ENCODE measurements at regions not wholly inside any gene's neighbourhood (a gene's known extent, or its start where the extent isn't known, plus 50 kb on each side); places are given as distances from the start of the nearest gene placed in this dataset.

DNA sequence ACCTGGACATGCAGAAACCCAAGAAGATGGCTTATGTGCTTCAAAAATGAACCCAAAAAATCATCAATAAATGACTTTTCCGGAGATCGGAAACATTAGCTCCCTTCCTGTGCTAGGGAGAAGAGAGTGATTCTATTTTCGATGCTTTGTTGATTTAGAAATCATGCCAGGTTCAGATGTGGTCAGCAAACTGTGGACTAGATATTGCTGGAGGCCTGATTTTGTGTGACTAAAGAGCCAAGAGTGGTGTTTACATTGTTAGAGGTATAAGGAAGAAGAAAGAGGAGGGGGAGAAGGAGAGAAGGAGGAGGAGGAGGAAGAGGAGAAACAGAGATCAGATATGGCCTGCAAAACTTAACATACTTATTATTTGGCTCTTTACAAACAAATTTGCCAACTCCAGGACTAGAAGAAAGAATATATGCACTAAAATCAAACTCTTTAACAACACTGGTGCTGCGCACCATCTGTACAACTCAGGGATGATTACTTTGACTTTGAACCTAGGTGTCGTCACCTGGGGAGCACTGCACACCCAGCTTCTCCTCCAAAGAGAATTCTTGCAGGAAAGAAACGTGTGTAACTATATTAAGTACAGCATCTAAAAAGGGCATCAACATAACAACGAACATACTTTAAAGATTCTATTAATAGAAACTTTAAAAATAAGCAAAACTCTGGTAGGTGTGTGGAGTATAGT, 664.9 kb upstream of the LCORL start (continued):
- TF ChIP-seq, protein P1, sequence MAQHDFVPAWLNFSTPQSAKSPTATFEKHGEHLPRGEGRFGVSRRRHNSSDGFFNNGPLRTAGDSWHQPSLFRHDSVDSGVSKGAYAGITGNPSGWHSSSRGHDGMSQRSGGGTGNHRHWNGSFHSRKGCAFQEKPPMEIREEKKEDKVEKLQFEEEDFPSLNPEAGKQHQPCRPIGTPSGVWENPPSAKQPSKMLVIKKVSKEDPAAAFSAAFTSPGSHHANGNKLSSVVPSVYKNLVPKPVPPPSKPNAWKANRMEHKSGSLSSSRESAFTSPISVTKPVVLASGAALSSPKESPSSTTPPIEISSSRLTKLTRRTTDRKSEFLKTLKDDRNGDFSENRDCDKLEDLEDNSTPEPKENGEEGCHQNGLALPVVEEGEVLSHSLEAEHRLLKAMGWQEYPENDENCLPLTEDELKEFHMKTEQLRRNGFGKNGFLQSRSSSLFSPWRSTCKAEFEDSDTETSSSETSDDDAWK (CRISPR knock-in tag; IDR thresholded peaks at IDR 0.05) = no peak
- no peak for TF ChIP-seq NBN (conservative IDR thresholded peaks at IDR 0.05)
- no peak for TF ChIP-seq MAFG (CRISPR knock-in tag; IDR thresholded peaks at IDR 0.05)
- TF ChIP-seq POGZ (CRISPR knock-in tag; IDR thresholded peaks at IDR 0.05) = no peak
- no peak for TF ChIP-seq ZSCAN9 (CRISPR knock-in tag; IDR thresholded peaks at IDR 0.05; ENCODE audit: borderline replicate concordance)
- TF ChIP-seq, protein P2, sequence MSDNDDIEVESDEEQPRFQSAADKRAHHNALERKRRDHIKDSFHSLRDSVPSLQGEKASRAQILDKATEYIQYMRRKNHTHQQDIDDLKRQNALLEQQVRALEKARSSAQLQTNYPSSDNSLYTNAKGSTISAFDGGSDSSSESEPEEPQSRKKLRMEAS (IDR thresholded peaks at IDR 0.05) = no peak
- no peak for TF ChIP-seq THYN1 (CRISPR knock-in tag; IDR thresholded peaks at IDR 0.05; ENCODE audit: borderline replicate concordance, low read depth)

DNA sequence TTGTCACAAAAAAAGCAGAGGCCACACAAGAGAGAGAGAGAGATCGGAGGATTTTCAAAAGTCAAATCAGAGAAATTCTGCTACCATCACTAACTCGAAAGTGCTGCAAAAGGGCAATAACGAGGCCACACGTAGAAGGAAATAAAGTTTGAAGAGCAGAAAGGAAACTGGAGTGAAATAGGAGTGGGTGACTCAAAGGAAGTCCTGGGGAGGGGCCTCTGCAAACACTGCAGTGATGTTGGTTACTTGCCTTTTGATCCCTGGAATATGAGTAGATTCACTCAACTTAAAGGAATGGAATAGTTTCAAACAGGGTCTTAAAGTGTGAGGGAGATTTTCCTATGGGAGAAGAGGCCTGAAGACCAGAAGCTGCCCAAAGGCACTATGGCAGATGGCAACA, 663.4 kb upstream of the LCORL start:
- ChIA-PET CTCF (ENCODE audit: low intra/inter-chr PET ratio, low total read pairs) (no interaction called here), POLR2A (no interaction called here)
- no peaks in the 10 kb centered on the region for H3K27me3 ChIP-seq (ENCODE audit: control insufficient read depth in 1 of 2, insufficient read depth in 2 of 2, low read length in 2 of 2)
- no peak for DNase-seq (ENCODE audit: low spot score)
- intact Hi-C loops (cut with micrococcal nuclease; ENCODE audit: unreplicated experiment) (no loop called here), in situ Hi-C loops (cut with HindIII; ENCODE audit: extremely low pct_ligation_motif_present, low pct_unique_long_range_greater_than_20kb) (loop anchor here (10.0 to 25.0 kb wide), 2 partner anchors 1577 to 2000 kb away; partner anchors contain the start of gene SLIT2)
- WGBS (ENCODE audit: low lambda C conversion rate) = 10% methylated on average over 4 of the region's 4 CpGs
- H3K4me3 ChIP-seq (replicated peaks in 1 of 3; ENCODE audit: insufficient read depth in 1 of 3, low read depth in 2 of 3, low read length in 3 of 3) = no peak overlapping the region
- H3K36me3 ChIP-seq (replicated peaks in 1 of 2; ENCODE audit: control insufficient read depth in 1 of 2, insufficient read depth in 2 of 2, low read length in 2 of 2) = no peaks in the 10 kb centered on the region
- H4K20me1 ChIP-seq (ENCODE audit: insufficient read depth, low read length) = no peaks in the 10 kb centered on the region
- no peak overlapping the region for H3K4me2 ChIP-seq (ENCODE audit: low read depth, low read length)
- H3K9me3 ChIP-seq (ENCODE audit: low read length) = no peaks in the 10 kb centered on the region
- no peak overlapping the region for H3K9ac ChIP-seq (ENCODE audit: insufficient read depth, low read depth, low read length)
- ATAC-seq = no peak
- no peak overlapping the region for H2AFZ ChIP-seq (ENCODE audit: low read length)
- H3K27ac ChIP-seq (ENCODE audit: extremely low read length, insufficient read depth, low read length) = no peak overlapping the region
- no peaks in the 10 kb centered on the region for H3K79me2 ChIP-seq (ENCODE audit: insufficient read depth, low read length)
- BruUV-seq (replicated peaks) = no TSS peak
- no peaks in the 10 kb centered on the region for H3K4me1 ChIP-seq (ENCODE audit: insufficient read depth, low read length)
- FAIRE-seq = no peak
- TF ChIP-seq ZNF331 (CRISPR knock-in tag; IDR thresholded peaks at IDR 0.05) (no peak), FOXK1 (CRISPR knock-in tag; IDR thresholded peaks at IDR 0.05; ENCODE audit: borderline replicate concordance, low read depth) (no peak), ZNF569 (CRISPR knock-in tag; IDR thresholded peaks at IDR 0.05; ENCODE audit: borderline replicate concordance) (no peak), AHR (CRISPR knock-in tag; IDR thresholded peaks at IDR 0.05) (no peak), ZNF230 (CRISPR knock-in tag; IDR thresholded peaks at IDR 0.05) (no peak), ZNF3 (CRISPR knock-in tag; IDR thresholded peaks at IDR 0.05) (no peak)
- TF ChIP-seq, protein P3, sequence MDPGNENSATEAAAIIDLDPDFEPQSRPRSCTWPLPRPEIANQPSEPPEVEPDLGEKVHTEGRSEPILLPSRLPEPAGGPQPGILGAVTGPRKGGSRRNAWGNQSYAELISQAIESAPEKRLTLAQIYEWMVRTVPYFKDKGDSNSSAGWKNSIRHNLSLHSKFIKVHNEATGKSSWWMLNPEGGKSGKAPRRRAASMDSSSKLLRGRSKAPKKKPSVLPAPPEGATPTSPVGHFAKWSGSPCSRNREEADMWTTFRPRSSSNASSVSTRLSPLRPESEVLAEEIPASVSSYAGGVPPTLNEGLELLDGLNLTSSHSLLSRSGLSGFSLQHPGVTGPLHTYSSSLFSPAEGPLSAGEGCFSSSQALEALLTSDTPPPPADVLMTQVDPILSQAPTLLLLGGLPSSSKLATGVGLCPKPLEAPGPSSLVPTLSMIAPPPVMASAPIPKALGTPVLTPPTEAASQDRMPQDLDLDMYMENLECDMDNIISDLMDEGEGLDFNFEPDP (CRISPR knock-in tag; conservative IDR thresholded peaks at IDR 0.05) = no peak
- TF ChIP-seq, protein P4, sequence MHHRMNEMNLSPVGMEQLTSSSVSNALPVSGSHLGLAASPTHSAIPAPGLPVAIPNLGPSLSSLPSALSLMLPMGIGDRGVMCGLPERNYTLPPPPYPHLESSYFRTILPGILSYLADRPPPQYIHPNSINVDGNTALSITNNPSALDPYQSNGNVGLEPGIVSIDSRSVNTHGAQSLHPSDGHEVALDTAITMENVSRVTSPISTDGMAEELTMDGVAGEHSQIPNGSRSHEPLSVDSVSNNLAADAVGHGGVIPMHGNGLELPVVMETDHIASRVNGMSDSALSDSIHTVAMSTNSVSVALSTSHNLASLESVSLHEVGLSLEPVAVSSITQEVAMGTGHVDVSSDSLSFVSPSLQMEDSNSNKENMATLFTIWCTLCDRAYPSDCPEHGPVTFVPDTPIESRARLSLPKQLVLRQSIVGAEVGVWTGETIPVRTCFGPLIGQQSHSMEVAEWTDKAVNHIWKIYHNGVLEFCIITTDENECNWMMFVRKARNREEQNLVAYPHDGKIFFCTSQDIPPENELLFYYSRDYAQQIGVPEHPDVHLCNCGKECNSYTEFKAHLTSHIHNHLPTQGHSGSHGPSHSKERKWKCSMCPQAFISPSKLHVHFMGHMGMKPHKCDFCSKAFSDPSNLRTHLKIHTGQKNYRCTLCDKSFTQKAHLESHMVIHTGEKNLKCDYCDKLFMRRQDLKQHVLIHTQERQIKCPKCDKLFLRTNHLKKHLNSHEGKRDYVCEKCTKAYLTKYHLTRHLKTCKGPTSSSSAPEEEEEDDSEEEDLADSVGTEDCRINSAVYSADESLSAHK (CRISPR knock-in tag; IDR thresholded peaks at IDR 0.05; ENCODE audit: borderline replicate concordance) = no peak

Data from HepG2 (cell line).